Right lobe of liver (tissue), 4 donors: ENCODE measurements at regions not wholly inside any gene's neighbourhood (a gene's known extent, or its start where the extent isn't known, plus 50 kb on each side); places are given as distances from the start of the nearest gene placed in this dataset.

Source experiments
- CTCF ChIP-seq, 4 donors: fragments of 200-600 bp in 3 of 4; fragments of 450-650 bp in 1 of 4; IDR thresholded peaks; one replicate each; pipeline versions ENCODE4 v1.5.1 to v1.8.0; 2016 to 2022; ENCODE audit warnings: antibody characterized with exemption in 4 of 4, mild to moderate bottlenecking in 2 of 4
- POLR2A ChIP-seq: fragments of 450-650 bp; IDR thresholded peaks from one replicate; pipeline ENCODE4 v1.6.1; 2017; ENCODE audit warnings: antibody characterized with exemption, mild to moderate bottlenecking
- donor health status: DM: no; HTN: no; CAD: no.
- donor health status: DM: no; HTN: no; CAD: no.
- donor health status: DM: no; HTN: yes; CAD: no.

GRCh38 chr9:99363509-99363908, 141.4 kb downstream of the SEC61B start:
- TF ChIP-seq POLR2A = no peak
- no peak for TF ChIP-seq CTCF (IDR thresholded peaks at IDR 0.05)
